Esophagus squamous epithelium (tissue), 5 donors: ENCODE measurements at regions not wholly inside any gene's neighbourhood (a gene's known extent, or its start where the extent isn't known, plus 50 kb on each side); places are given as distances from the start of the nearest gene placed in this dataset.
"Not testable (repeated sequence)": the region's sequence is repeated elsewhere in the genome, so short reads cannot be mapped to it uniquely, and the experiment has no call there.

Experiments
- DNase-seq: peaks from one replicate; lab custom pipeline; 2025; lab: John Stamatoyannopoulos, UW
- H3K27ac ChIP-seq, 4 donors: fragments of 200-600 bp; sonication (generic); one replicate each; pipeline ENCODE4 v1.5.1; 2016 to 2019; ENCODE audit warnings: mild to moderate bottlenecking in 1 of 4
- H3K27me3 ChIP-seq, 4 donors: fragments of 200-600 bp; sonication (generic); 1 replicate in 3 of 4; 2 replicates in 1 of 4; pipeline versions ENCODE4 v1.5.1 to v1.6.0; 2017 to 2021; ENCODE audit warnings: antibody characterized with exemption in 1 of 4
- H3K36me3 ChIP-seq, 3 donors: fragments of 200-600 bp; sonication (generic); one replicate each; pipeline ENCODE4 v1.5.1; 2016 to 2019
- H3K4me1 ChIP-seq, 3 donors: fragments of 200-600 bp; sonication (generic); one replicate each; pipeline ENCODE4 v1.5.1; 2017 to 2019
- H3K4me3 ChIP-seq, 4 donors: fragments of 200-600 bp; sonication (generic); 1 replicate in 3 of 4; 2 replicates in 1 of 4; pipeline ENCODE4 v1.5.1; 2016 to 2019; ENCODE audit warnings: mild to moderate bottlenecking in 2 of 4, moderate library complexity in 1 of 4
- H3K9me3 ChIP-seq, 3 donors: fragments of 200-600 bp; sonication (generic); one replicate each; pipeline ENCODE4 v1.5.1; 2016 to 2019
- POLR2A ChIP-seq, 4 donors: fragments of 450-650 bp; IDR thresholded peaks; one replicate each; pipeline ENCODE4 v1.6.1; 2017; ENCODE audit warnings: antibody characterized with exemption in 4 of 4, mild to moderate bottlenecking in 4 of 4, moderate library complexity in 3 of 4
- WGBS, 2 donors: methylation state at CpG; one replicate each; pipeline ENCODE4 v1.1.5; 2018; 5-methylcytosine and 5-hydroxymethylcytosine counted together
- intact Hi-C: fragments of 100-400 bp; cut with DNase I; formaldehyde crosslinking; loops from one replicate; pipeline ENCODE4 v1.15.0; 2022
- TF ChIP-seq, protein P1 (sequence below), 6 experiments: fragments of 450-650 bp in 4 of 6; fragments of 200-600 bp in 2 of 6; sonication (generic) in 2 of 6; IDR thresholded peaks; one replicate each; pipeline ENCODE4 v1.5.1; 2016 to 2019; ENCODE audit warnings: antibody characterized with exemption in 6 of 6, mild to moderate bottlenecking in 4 of 6, moderate library complexity in 4 of 6
- donor health status: DM: yes; HTN: yes; CAD: no.

DNA sequence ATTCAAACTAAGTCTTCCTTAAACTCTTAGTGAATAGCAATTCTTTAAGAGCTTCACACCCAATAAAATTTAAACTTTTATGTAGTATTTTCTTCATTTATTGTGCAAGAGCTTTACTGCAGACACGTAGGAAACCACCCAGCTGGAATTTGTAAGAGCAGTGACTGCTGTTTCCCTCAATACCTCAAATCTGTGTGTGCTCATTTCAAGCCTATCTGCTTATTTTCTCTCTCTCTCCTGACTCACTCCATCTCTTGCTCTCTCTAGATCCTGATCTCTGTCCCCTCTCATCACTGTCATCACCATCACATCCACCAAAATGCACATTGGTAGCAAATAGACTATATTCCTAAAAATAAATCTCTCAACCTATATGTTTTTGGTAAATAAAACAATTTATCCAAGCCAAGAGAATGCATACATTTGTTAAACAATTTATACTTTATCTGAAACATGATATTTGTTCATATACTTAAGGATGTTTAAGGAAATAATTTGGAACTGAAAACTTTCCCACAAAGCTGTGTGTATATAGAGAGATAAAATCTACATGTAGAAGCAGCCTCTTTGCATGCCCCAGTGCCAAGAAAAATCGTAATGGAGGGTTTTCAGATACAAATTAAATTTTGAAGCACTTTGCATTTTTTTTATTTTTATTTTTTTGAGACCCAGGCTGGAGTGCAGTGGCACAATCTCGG lies 273.0 kb downstream of the TFAP2A start:
- WGBS, 2 donors: 64 to 71% methylated on average over 3 of the region's 3 CpGs
- Histone ChIP-seq H3K4me3 (no peak overlapping the region), H3K27me3 (no peaks in the 10 kb centered on the region), H3K36me3 (no peaks in the 10 kb centered on the region), H3K4me1 (peaks cover 0 to 26% (median 0%) of the 10 kb centered on the region in 3 donors), H3K9me3 (no peaks in the 10 kb centered on the region), H3K27ac (no peak overlapping the region)
- TF ChIP-seq, protein P1, sequence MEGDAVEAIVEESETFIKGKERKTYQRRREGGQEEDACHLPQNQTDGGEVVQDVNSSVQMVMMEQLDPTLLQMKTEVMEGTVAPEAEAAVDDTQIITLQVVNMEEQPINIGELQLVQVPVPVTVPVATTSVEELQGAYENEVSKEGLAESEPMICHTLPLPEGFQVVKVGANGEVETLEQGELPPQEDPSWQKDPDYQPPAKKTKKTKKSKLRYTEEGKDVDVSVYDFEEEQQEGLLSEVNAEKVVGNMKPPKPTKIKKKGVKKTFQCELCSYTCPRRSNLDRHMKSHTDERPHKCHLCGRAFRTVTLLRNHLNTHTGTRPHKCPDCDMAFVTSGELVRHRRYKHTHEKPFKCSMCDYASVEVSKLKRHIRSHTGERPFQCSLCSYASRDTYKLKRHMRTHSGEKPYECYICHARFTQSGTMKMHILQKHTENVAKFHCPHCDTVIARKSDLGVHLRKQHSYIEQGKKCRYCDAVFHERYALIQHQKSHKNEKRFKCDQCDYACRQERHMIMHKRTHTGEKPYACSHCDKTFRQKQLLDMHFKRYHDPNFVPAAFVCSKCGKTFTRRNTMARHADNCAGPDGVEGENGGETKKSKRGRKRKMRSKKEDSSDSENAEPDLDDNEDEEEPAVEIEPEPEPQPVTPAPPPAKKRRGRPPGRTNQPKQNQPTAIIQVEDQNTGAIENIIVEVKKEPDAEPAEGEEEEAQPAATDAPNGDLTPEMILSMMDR (IDR thresholded peaks at IDR 0.05): no peak
- TF ChIP-seq POLR2A (IDR thresholded peaks at IDR 0.05): no peak
- intact Hi-C loops: no loop called here
- no peak for DNase-seq

DNA sequence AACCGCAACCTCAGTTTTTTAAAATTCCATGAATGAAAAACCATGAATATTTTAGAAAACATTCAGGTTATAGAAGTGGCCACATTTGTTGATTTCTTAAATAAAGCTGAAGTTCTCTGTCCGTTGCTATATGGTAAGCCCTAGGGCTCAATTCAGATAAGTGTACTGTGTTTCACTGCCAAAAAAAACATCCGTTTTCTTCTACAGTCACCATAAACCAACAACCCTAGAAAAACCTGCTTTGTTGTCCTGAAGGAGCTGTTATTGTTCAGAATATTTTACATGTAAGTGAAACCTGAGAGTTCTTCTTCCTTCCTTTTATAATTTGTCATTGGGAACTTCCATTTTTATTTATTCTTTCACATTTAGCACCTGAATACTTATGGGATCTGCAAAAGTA lies 274.1 kb downstream of the TFAP2A start:
- H3K4me1 ChIP-seq: peaks cover 0 to 31% (median 0%) of the 10 kb centered on the region in 3 donors
- H3K27ac ChIP-seq: no peak overlapping the region
- no peaks in the 10 kb centered on the region for H3K36me3 ChIP-seq
- H3K27me3 ChIP-seq: no peaks in the 10 kb centered on the region
- 39 to 45% methylated on average over 3 of the region's 3 CpGs for WGBS, 2 donors
- intact Hi-C loops: no loop called here
- no peak for TF ChIP-seq POLR2A (IDR thresholded peaks at IDR 0.05)
- TF ChIP-seq, protein P1 (IDR thresholded peaks at IDR 0.05): no peak
- H3K4me3 ChIP-seq: no peak overlapping the region
- DNase-seq: no peak
- no peaks in the 10 kb centered on the region for H3K9me3 ChIP-seq

DNA sequence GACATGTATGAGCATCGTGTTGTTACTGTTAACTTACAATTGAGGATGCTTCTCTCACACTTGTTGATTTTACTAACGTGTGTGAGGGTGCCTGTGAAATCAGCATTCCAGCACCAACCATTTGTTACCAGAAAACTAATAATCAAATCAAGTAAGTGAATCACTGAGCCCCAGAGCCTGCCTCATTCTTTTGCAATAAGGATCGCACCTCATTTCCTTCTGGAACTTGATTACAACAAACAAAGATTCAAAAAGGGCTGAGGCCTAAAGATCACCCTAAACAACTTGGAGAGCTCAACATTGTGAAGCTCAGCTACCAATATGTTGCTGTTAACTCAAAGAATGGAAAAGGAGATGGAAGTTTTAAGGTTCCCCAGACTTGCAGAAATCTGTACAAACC lies 274.7 kb downstream of the TFAP2A start:
- Histone ChIP-seq H3K27me3 (no peaks in the 10 kb centered on the region), H3K4me1 (peaks cover 0 to 31% (median 0%) of the 10 kb centered on the region in 3 donors), H3K36me3 (no peaks in the 10 kb centered on the region), H3K9me3 (no peaks in the 10 kb centered on the region), H3K4me3 (no peak overlapping the region), H3K27ac (no peak overlapping the region)
- intact Hi-C loops: no loop called here
- DNase-seq: no peak
- 48 to 58% methylated on average over 3 of the region's 3 CpGs for WGBS, 2 donors
- TF ChIP-seq POLR2A (IDR thresholded peaks at IDR 0.05): no peak

DNA sequence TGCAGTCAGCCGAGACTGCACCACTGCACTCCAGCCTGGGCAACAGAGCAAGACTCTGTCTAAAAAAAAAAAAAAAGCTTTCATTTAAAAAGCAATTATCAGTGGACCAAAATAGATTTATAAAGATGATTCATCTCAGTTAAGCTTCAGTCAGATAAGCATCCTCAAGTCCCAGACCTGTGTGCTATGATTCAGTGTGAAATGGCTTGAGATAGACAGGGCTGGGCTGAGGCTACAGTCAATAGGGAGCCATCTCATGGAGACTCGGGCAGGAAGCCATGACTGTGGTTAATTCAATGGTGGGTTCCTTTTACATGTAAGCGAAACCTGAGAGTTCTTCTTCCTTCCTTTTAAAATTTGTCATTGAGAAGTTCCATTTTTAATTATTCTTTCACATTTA lies 276.0 kb downstream of the TFAP2A start:
- Histone ChIP-seq H3K4me3 (no peak overlapping the region), H3K36me3 (no peaks in the 10 kb centered on the region), H3K27me3 (no peaks in the 10 kb centered on the region), H3K27ac (no peak overlapping the region), H3K4me1 (peaks cover 0 to 29% (median 0%) of the 10 kb centered on the region in 3 donors), H3K9me3 (no peaks in the 10 kb centered on the region)
- DNase-seq: no peak
- TF ChIP-seq, protein P1 (IDR thresholded peaks at IDR 0.05): no peak
- no peak for TF ChIP-seq POLR2A (IDR thresholded peaks at IDR 0.05)
- intact Hi-C loops: no loop called here
- 52 to 61% methylated on average over 3 of the region's 3 CpGs for WGBS, 2 donors

DNA sequence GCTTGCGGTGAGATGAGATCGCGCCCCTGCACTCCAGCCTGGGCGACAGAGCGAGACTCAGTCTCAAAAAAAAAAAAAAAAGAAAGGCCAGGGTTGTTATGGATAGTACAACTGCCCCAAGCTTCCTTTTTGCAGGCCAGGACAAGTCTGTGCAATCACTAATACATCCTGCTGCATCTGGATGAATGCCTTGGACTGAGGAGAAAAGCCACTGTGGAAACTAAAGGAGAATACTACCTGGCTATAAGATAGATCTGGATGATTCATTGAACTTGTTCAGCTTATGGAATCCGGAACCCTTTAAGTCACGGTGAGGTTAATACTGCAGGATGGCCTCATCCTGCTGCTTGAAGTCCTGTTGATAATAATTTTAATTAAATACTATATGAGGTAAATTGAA lies 278.2 kb downstream of the TFAP2A start:
- Histone ChIP-seq H3K36me3 (no peaks in the 10 kb centered on the region), H3K4me1 (peaks cover 0 to 29% (median 0%) of the 10 kb centered on the region in 3 donors), H3K9me3 (no peaks in the 10 kb centered on the region), H3K4me3 (no peak overlapping the region), H3K27ac (peak overlapping the region in 2 of 4 donors; percentile 40 to 50), H3K27me3 (no peaks in the 10 kb centered on the region)
- no peak for DNase-seq
- TF ChIP-seq POLR2A (IDR thresholded peaks at IDR 0.05): no peak
- TF ChIP-seq, protein P1 (IDR thresholded peaks at IDR 0.05): no peak
- WGBS, 2 donors: 42 to 74% methylated on average over 7 of the region's 7 CpGs
- intact Hi-C loops: no loop called here

DNA sequence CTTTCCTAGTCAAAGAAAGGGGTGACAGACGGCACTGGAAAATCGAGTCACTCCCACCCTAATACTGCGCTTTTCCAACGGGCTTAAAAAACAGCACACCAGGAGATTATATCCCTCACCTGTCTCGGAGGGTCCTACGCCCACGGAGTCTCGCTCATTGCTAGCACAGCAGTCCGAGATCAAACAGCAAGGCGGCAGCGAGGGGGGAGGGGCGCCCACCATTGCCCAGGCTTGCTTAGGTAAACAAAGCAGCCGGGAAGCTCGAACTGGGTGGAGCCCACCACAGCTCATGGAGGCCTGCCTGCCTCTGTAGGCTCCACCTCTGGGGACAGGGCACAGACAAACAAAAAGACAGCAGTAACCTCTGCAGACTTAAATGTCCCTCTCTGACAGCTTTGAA lies 280.7 kb downstream of the TFAP2A start:
- WGBS, 2 donors: 91 to 100% methylated on average over 4 to 8 of the region's 14 CpGs
- H3K27ac ChIP-seq, H3K9me3 ChIP-seq, H3K36me3 ChIP-seq, H3K27me3 ChIP-seq, intact Hi-C loops, H3K4me3 ChIP-seq, DNase-seq: not testable (repeated sequence)
- H3K4me1 ChIP-seq: peaks cover 0 to 12% (median 0%) of the 10 kb centered on the region in 3 donors
